Gastroesophageal sphincter (tissue), 4 donors: ENCODE measurements at regions not wholly inside any gene's neighbourhood (a gene's known extent, or its start where the extent isn't known, plus 50 kb on each side); places are given as distances from the start of the nearest gene placed in this dataset.
"Not testable (repeated sequence)": the region's sequence is repeated elsewhere in the genome, so short reads cannot be mapped to it uniquely, and the experiment has no call there.

Source experiments
- ATAC-seq: fragments of 150-250 bp; one replicate; pipeline ENCODE4 v1.9.1; 2016; ENCODE audit warnings: mild to moderate bottlenecking, moderate library complexity
- H3K27ac ChIP-seq, 4 donors: fragments of 200-600 bp; sonication (generic) in 3 of 4; 1 replicate in 3 of 4; 2 replicates in 1 of 4; pipeline ENCODE4 v1.5.1; 2016 to 2019
- H3K27me3 ChIP-seq: fragments of 200-600 bp; sonication (generic); one replicate; pipeline ENCODE4 v1.5.1; 2019
- H3K36me3 ChIP-seq, 2 donors: fragments of 200-600 bp; sonication (generic); one replicate each; pipeline ENCODE4 v1.5.1; 2019; ENCODE audit warnings: control low read depth in 1 of 2
- H3K4me1 ChIP-seq, 3 donors: fragments of 200-600 bp; sonication (generic); 1 replicate in 2 of 3; 2 replicates in 1 of 3; pipeline ENCODE4 v1.5.1; 2016 to 2019; ENCODE audit warnings: control low read depth in 2 of 3
- H3K4me3 ChIP-seq, 2 donors: fragments of 200-600 bp; sonication (generic); one replicate each; pipeline ENCODE4 v1.5.1; 2019; ENCODE audit warnings: mild to moderate bottlenecking in 1 of 2, moderate library complexity in 1 of 2
- H3K9me3 ChIP-seq, 3 donors: fragments of 200-600 bp; sonication (generic); one replicate each; pipeline ENCODE4 v1.5.1; 2017 to 2019; ENCODE audit warnings: control low read depth in 2 of 3
- CTCF ChIP-seq, 4 experiments: fragments of 200-600 bp in 2 of 4; fragments of 450-650 bp in 2 of 4; sonication (generic) in 1 of 4; IDR thresholded peaks; one replicate each; pipeline ENCODE4 v1.5.1; 2017 to 2019; ENCODE audit warnings: antibody characterized with exemption in 4 of 4, mild to moderate bottlenecking in 2 of 4, moderate library complexity in 2 of 4
- EP300 ChIP-seq: sonication (generic); formaldehyde crosslinking; IDR thresholded peaks from one replicate; pipeline ENCODE4 v1.6.1; 2017; ENCODE audit warnings: antibody characterized with exemption, mild to moderate bottlenecking
- POLR2A ChIP-seq, 2 donors: fragments of 450-650 bp; IDR thresholded peaks; one replicate each; pipeline ENCODE4 v1.6.1; 2017; ENCODE audit warnings: antibody characterized with exemption in 2 of 2, mild to moderate bottlenecking in 2 of 2, moderate library complexity in 1 of 2
- POLR2AphosphoS5 ChIP-seq: sonication (generic); formaldehyde crosslinking; IDR thresholded peaks from one replicate; pipeline ENCODE4 v1.6.1; 2017; ENCODE audit warnings: antibody characterized with exemption
- WGBS, 2 donors: methylation state at CpG; one replicate each; pipeline ENCODE4 v1.1.5; 2018; ENCODE audit warnings: low coverage in 1 of 2; 5-methylcytosine and 5-hydroxymethylcytosine counted together

GRCh38 chr4:59655996-59656395 is 1544.1 kb upstream of the ADGRL3 start:
- WGBS, 2 donors: 74% methylated on average over 3 of the region's 4 CpGs; no CpG with 5 or more reads in 1 of the 2 donors
- H3K9me3 ChIP-seq: no peaks in the 10 kb centered on the region
- H3K27ac ChIP-seq: no peak overlapping the region
- no peaks in the 10 kb centered on the region for H3K4me1 ChIP-seq
- H3K36me3 ChIP-seq: no peaks in the 10 kb centered on the region
- no peak overlapping the region for H3K4me3 ChIP-seq
- ATAC-seq: no peak
- no peaks in the 10 kb centered on the region for H3K27me3 ChIP-seq
- TF ChIP-seq POLR2A (IDR thresholded peaks at IDR 0.05) (no peak), CTCF (IDR thresholded peaks at IDR 0.05) (no peak), POLR2AphosphoS5 (no peak), EP300 (no peak)

GRCh38 chr4:59664771-59665170 is 1535.4 kb upstream of the ADGRL3 start:
- no peaks in the 10 kb centered on the region for H3K27me3 ChIP-seq
- H3K36me3 ChIP-seq: no peaks in the 10 kb centered on the region
- 62 to 86% methylated on average over 1 of the region's 1 CpG for WGBS, 2 donors
- H3K27ac ChIP-seq: no peak overlapping the region
- ATAC-seq: no peak
- no peak for TF ChIP-seq CTCF (IDR thresholded peaks at IDR 0.05)
- no peak for TF ChIP-seq POLR2AphosphoS5
- no peak for TF ChIP-seq POLR2A (IDR thresholded peaks at IDR 0.05)
- TF ChIP-seq EP300: no peak
- peaks cover 0 to 4% (median 0%) of the 10 kb centered on the region in 3 donors for H3K9me3 ChIP-seq
- no peak overlapping the region for H3K4me3 ChIP-seq
- no peaks in the 10 kb centered on the region for H3K4me1 ChIP-seq

GRCh38 chr4:59666645-59667044 is 1533.5 kb upstream of the ADGRL3 start:
- H3K27ac ChIP-seq: no peak overlapping the region
- 65 to 86% methylated on average over 2 of the region's 2 CpGs for WGBS, 2 donors
- H3K9me3 ChIP-seq: peaks cover 0 to 2% (median 0%) of the 10 kb centered on the region in 3 donors
- no peaks in the 10 kb centered on the region for H3K27me3 ChIP-seq
- no peak for ATAC-seq
- no peak overlapping the region for H3K4me3 ChIP-seq
- TF ChIP-seq CTCF (IDR thresholded peaks at IDR 0.05): no peak
- no peak for TF ChIP-seq POLR2A (IDR thresholded peaks at IDR 0.05)
- TF ChIP-seq EP300: no peak
- no peak for TF ChIP-seq POLR2AphosphoS5
- H3K36me3 ChIP-seq: no peaks in the 10 kb centered on the region
- H3K4me1 ChIP-seq: no peaks in the 10 kb centered on the region

- Histone ChIP-seq H3K36me3 (no peaks in the 10 kb centered on the region), H3K9me3 (no peaks in the 10 kb centered on the region), H3K4me1 (no peaks in the 10 kb centered on the region), H3K27ac (no peak overlapping the region), H3K4me3 (no peak overlapping the region), H3K27me3 (no peaks in the 10 kb centered on the region)
- TF ChIP-seq POLR2AphosphoS5: no peak
- TF ChIP-seq POLR2A (IDR thresholded peaks at IDR 0.05): no peak
- no peak for TF ChIP-seq CTCF (IDR thresholded peaks at IDR 0.05)
- no peak for TF ChIP-seq EP300
- no peak for ATAC-seq
- WGBS, 2 donors: 92 to 100% methylated on average over 1 of the region's 1 CpG
Measured at GRCh38 chr4:59671037-59671436, 1529.1 kb upstream of the ADGRL3 start.

- Histone ChIP-seq H3K4me3 (no peak overlapping the region), H3K36me3 (no peaks in the 10 kb centered on the region), H3K27ac (no peak overlapping the region), H3K4me1 (no peaks in the 10 kb centered on the region), H3K27me3 (no peaks in the 10 kb centered on the region), H3K9me3 (no peaks in the 10 kb centered on the region)
- 65 to 67% methylated on average over 1 of the region's 1 CpG for WGBS, 2 donors
- ATAC-seq: no peak
- TF ChIP-seq POLR2AphosphoS5 (no peak), POLR2A (IDR thresholded peaks at IDR 0.05) (no peak)
Measured at GRCh38 chr4:59676389-59676788, 1523.7 kb upstream of the ADGRL3 start.

GRCh38 chr4:59676992-59677391 is 1523.1 kb upstream of the ADGRL3 start:
- not testable (repeated sequence) for H3K4me3 ChIP-seq, ATAC-seq, H3K9me3 ChIP-seq, H3K4me1 ChIP-seq, H3K36me3 ChIP-seq, H3K27ac ChIP-seq, H3K27me3 ChIP-seq
- 69 to 85% methylated on average over 1 to 2 of the region's 2 CpGs for WGBS, 2 donors
